ENCODE measurements at regions not wholly inside any gene's neighbourhood (a gene's known extent, or its start where the extent isn't known, plus 50 kb on each side); places are given as distances from the start of the nearest gene placed in this dataset.
"Not testable (repeated sequence)": the region's sequence is repeated elsewhere in the genome, so short reads cannot be mapped to it uniquely, and the experiment has no call there.

DNA sequence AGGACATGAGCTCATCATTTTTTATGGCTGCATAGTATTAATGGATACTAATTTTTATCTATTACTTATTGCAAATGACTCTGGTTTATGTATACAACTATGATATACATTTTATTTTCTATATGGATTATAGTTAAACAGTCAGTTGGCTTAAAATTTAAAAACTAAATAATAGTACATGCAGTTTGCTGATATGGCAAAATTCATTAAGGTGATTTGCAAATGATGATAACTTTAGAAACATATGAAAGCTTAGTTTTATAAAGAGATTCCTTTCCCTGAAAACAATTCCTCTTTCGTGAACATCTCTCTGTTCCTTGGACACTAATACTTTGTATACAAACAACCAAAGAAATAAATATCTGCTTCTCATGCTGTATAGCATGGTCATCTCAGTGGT is 165.5 kb upstream of the SEMA3E start:
- DNase-seq (ENCODE audit: low spot score in 2 of 2, unreplicated experiment in 2 of 2) = no peak
- H3K4me1 Mint-ChIP-seq = no peaks in the 10 kb centered on the region
- H3K27ac Mint-ChIP-seq = no peak overlapping the region
- H3K27me3 Mint-ChIP-seq (ENCODE audit: low read depth) = no peaks in the 10 kb centered on the region
- H3K36me3 Mint-ChIP-seq = no peaks in the 10 kb centered on the region
- no peak for TF ChIP-seq CTCF (IDR thresholded peaks at IDR 0.05; ENCODE audit: unreplicated experiment)
- peaks cover 8% of the 10 kb centered on the region for H3K9me3 Mint-ChIP-seq
- no peak overlapping the region for H3K4me3 Mint-ChIP-seq

GRCh38 chr7:83812563-83812962 is 163.6 kb upstream of the SEMA3E start:
- not testable (repeated sequence) for H3K27me3 Mint-ChIP-seq (ENCODE audit: low read depth); DNase-seq (ENCODE audit: low spot score in 2 of 2, unreplicated experiment in 2 of 2); H3K27ac Mint-ChIP-seq; H3K4me3 Mint-ChIP-seq; H3K36me3 Mint-ChIP-seq; H3K9me3 Mint-ChIP-seq; H3K4me1 Mint-ChIP-seq

DNA sequence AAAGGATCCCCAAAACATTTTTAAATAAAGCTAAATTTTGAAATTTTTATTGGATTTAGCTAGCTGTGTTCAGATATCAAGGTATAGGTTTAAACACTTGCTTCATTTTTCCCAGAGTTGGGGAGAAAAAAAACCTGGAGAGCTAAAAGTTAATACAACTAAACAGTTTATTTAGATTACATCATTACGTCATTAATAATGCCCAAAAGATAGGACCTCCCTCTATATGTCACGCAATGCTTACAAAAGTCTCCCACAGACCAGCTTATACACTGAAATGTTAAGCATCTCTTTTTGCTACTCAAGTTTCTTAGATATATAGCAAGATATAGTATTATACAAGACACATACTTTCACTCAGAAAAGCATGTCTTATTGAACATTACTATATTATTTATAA is 160.0 kb upstream of the SEMA3E start:
- Mint-ChIP-seq H3K4me3 (no peak overlapping the region), H3K9me3 (peaks cover 8% of the 10 kb centered on the region), H3K4me1 (no peaks in the 10 kb centered on the region), H3K27me3 (ENCODE audit: low read depth) (no peaks in the 10 kb centered on the region), H3K36me3 (no peaks in the 10 kb centered on the region), H3K27ac (no peak overlapping the region)
- DNase-seq (ENCODE audit: low spot score in 2 of 2, unreplicated experiment in 2 of 2) = no peak
- TF ChIP-seq CTCF (IDR thresholded peaks at IDR 0.05; ENCODE audit: unreplicated experiment) = no peak

GRCh38 chr7:83807774-83808173 is 158.8 kb upstream of the SEMA3E start:
- no peaks in the 10 kb centered on the region for H3K27me3 Mint-ChIP-seq (ENCODE audit: low read depth)
- H3K27ac Mint-ChIP-seq = no peak overlapping the region
- no peaks in the 10 kb centered on the region for H3K4me1 Mint-ChIP-seq
- no peak for DNase-seq (ENCODE audit: low spot score in 2 of 2, unreplicated experiment in 2 of 2)
- H3K4me3 Mint-ChIP-seq = no peak overlapping the region
- H3K9me3 Mint-ChIP-seq = peaks cover 5% of the 10 kb centered on the region
- TF ChIP-seq CTCF (IDR thresholded peaks at IDR 0.05; ENCODE audit: unreplicated experiment) = no peak
- no peaks in the 10 kb centered on the region for H3K36me3 Mint-ChIP-seq

- TF ChIP-seq CTCF (IDR thresholded peaks at IDR 0.05; ENCODE audit: unreplicated experiment) = no peak
- no peak for DNase-seq (ENCODE audit: low spot score in 2 of 2, unreplicated experiment in 2 of 2)
- Mint-ChIP-seq H3K9me3 (peaks cover 7% of the 10 kb centered on the region), H3K36me3 (no peaks in the 10 kb centered on the region), H3K27ac (no peak overlapping the region), H3K4me3 (no peak overlapping the region), H3K4me1 (no peaks in the 10 kb centered on the region), H3K27me3 (ENCODE audit: low read depth) (no peaks in the 10 kb centered on the region)
Measured at GRCh38 chr7:83806538-83806937, 157.6 kb upstream of the SEMA3E start.

DNA sequence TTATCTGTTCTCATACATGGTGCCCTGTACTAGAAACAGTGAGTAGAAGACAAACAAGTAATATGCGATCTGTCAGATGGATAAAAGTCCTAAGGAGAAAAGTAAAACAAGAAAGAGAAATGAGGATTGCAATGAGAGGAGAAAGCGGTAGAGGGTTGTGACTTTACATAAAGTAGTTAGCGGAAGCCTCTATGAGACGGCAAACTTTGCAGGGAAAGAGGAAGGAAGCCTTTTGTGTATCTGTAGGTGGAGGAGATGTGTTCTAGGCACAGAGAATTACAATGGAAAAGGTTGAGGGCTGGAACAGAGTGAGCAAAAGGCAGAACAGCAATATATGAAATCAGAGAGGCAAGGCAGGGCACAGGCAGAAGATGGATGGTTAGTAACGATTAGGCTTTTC is 150.4 kb upstream of the SEMA3E start:
- Mint-ChIP-seq H3K9me3 (peaks cover 8% of the 10 kb centered on the region), H3K4me1 (peaks cover 6% of the 10 kb centered on the region), H3K27me3 (ENCODE audit: low read depth) (peaks cover 4% of the 10 kb centered on the region), H3K4me3 (no peak overlapping the region), H3K27ac (no peak overlapping the region), H3K36me3 (no peaks in the 10 kb centered on the region)
- DNase-seq (ENCODE audit: low spot score in 2 of 2, unreplicated experiment in 2 of 2) = no peak
- no peak for TF ChIP-seq CTCF (IDR thresholded peaks at IDR 0.05; ENCODE audit: unreplicated experiment)
